ENCODE measurements at regions not wholly inside any gene's neighbourhood (a gene's known extent, or its start where the extent isn't known, plus 50 kb on each side); places are given as distances from the start of the nearest gene placed in this dataset.

- no peaks in the 10 kb centered on the region for H3K9me3 ChIP-seq (ENCODE audit: control insufficient read depth, low read length)
- no peak for TF ChIP-seq CTCF (IDR thresholded peaks at IDR 0.05)
- H3K9ac ChIP-seq = no peak overlapping the region
- H2AFZ ChIP-seq = no peak overlapping the region
- no peak overlapping the region for H3K4me2 ChIP-seq (ENCODE audit: low read length)
- no peak overlapping the region for H3K4me3 ChIP-seq (ENCODE audit: low read depth, low read length)
- H3K36me3 ChIP-seq (ENCODE audit: control insufficient read depth, insufficient read depth, low read length) = no peaks in the 10 kb centered on the region
- H3K79me2 ChIP-seq = no peaks in the 10 kb centered on the region
- H3K4me1 ChIP-seq = no peaks in the 10 kb centered on the region
- H3K27ac ChIP-seq = no peak overlapping the region
- H3K27me3 ChIP-seq (ENCODE audit: control insufficient read depth, insufficient read depth, low read length) = no peaks in the 10 kb centered on the region
Observed at GRCh38 chr16:48101069-48101674, 54.6 kb downstream of the ABCC12 start.

- Histone ChIP-seq H3K79me2 (no peaks in the 10 kb centered on the region), H3K4me1 (no peaks in the 10 kb centered on the region), H2AFZ (no peak overlapping the region), H3K27me3 (ENCODE audit: control insufficient read depth, insufficient read depth, low read length) (no peaks in the 10 kb centered on the region), H3K9me3 (ENCODE audit: control insufficient read depth, low read length) (no peaks in the 10 kb centered on the region), H3K9ac (no peak overlapping the region), H3K4me3 (ENCODE audit: low read depth, low read length) (no peak overlapping the region), H3K27ac (no peak overlapping the region), H3K4me2 (ENCODE audit: low read length) (no peak overlapping the region), H3K36me3 (ENCODE audit: control insufficient read depth, insufficient read depth, low read length) (no peaks in the 10 kb centered on the region)
- no peak for TF ChIP-seq CTCF (IDR thresholded peaks at IDR 0.05)
Observed at GRCh38 chr16:48099455-48099854, 56.3 kb downstream of the ABCC12 start.

GRCh38 chr16:48098472-48098871 lies 57.3 kb downstream of the ABCC12 start:
- Histone ChIP-seq H3K4me1 (no peaks in the 10 kb centered on the region), H3K4me2 (ENCODE audit: low read length) (no peak overlapping the region), H3K9me3 (ENCODE audit: control insufficient read depth, low read length) (no peaks in the 10 kb centered on the region), H3K9ac (no peak overlapping the region), H3K4me3 (ENCODE audit: low read depth, low read length) (no peak overlapping the region), H3K27ac (no peak overlapping the region), H3K36me3 (ENCODE audit: control insufficient read depth, insufficient read depth, low read length) (no peaks in the 10 kb centered on the region), H3K79me2 (no peaks in the 10 kb centered on the region), H2AFZ (no peak overlapping the region), H3K27me3 (ENCODE audit: control insufficient read depth, insufficient read depth, low read length) (no peaks in the 10 kb centered on the region)
- TF ChIP-seq CTCF (IDR thresholded peaks at IDR 0.05) = no peak

GRCh38 chr16:48091117-48091516 lies 64.7 kb downstream of the ABCC12 start:
- Histone ChIP-seq H3K9me3 (ENCODE audit: control insufficient read depth, low read length) (no peaks in the 10 kb centered on the region), H3K4me2 (ENCODE audit: low read length) (no peak overlapping the region), H3K36me3 (ENCODE audit: control insufficient read depth, insufficient read depth, low read length) (no peaks in the 10 kb centered on the region), H3K4me3 (ENCODE audit: low read depth, low read length) (no peak overlapping the region), H3K27ac (no peak overlapping the region), H3K9ac (no peak overlapping the region), H3K27me3 (ENCODE audit: control insufficient read depth, insufficient read depth, low read length) (no peaks in the 10 kb centered on the region), H2AFZ (no peak overlapping the region), H3K4me1 (no peaks in the 10 kb centered on the region), H3K79me2 (no peaks in the 10 kb centered on the region)
- TF ChIP-seq CTCF (IDR thresholded peaks at IDR 0.05) = no peak

GRCh38 chr16:48089053-48089792 lies 66.6 kb downstream of the ABCC12 start:
- H3K9ac ChIP-seq = no peak overlapping the region
- no peak overlapping the region for H3K4me2 ChIP-seq (ENCODE audit: low read length)

More at GRCh38 chr16:48089053-48089792, 66.6 kb downstream of the ABCC12 start:
- no peaks in the 10 kb centered on the region for H3K36me3 ChIP-seq (ENCODE audit: control insufficient read depth, insufficient read depth, low read length)
- H3K4me1 ChIP-seq = no peaks in the 10 kb centered on the region
- H3K79me2 ChIP-seq = no peaks in the 10 kb centered on the region
- no peak overlapping the region for H3K27ac ChIP-seq
- no peak overlapping the region for H2AFZ ChIP-seq
- no peaks in the 10 kb centered on the region for H3K9me3 ChIP-seq (ENCODE audit: control insufficient read depth, low read length)
- H3K4me3 ChIP-seq (ENCODE audit: low read depth, low read length) = no peak overlapping the region
- TF ChIP-seq CTCF (IDR thresholded peaks at IDR 0.05) = no peak
- no peaks in the 10 kb centered on the region for H3K27me3 ChIP-seq (ENCODE audit: control insufficient read depth, insufficient read depth, low read length)

Measured in parathyroid adenoma (tissue), 2 donors.